Astrocyte (in vitro differentiated cells and primary cell): ENCODE measurements at regions not wholly inside any gene's neighbourhood (a gene's known extent, or its start where the extent isn't known, plus 50 kb on each side); places are given as distances from the start of the nearest gene placed in this dataset.
"Not testable (repeated sequence)": the region's sequence is repeated elsewhere in the genome, so short reads cannot be mapped to it uniquely, and the experiment has no call there.

Experiments used
- DNase-seq: peaks from one replicate; pipeline ENCODE4 v3.0.0-alpha.2; 2010; ENCODE audit warnings: low read depth
- FAIRE-seq: peaks from 2 replicates; lab custom pipeline; 2011; peaks lifted over from hg19 to GRCh38; lab: Jason Lieb, UNC
- H2AFZ ChIP-seq: 2 replicates; pipeline ENCODE4 v1.6.0; 2012; ENCODE audit warnings: low read depth, low read length, inconsistent platforms
- H3K27ac ChIP-seq: 2 replicates; pipeline ENCODE4 v1.5.1; 2011; ENCODE audit warnings: low read depth, low read length, inconsistent platforms
- H3K27me3 ChIP-seq: 2 replicates; pipeline ENCODE4 v1.6.0; 2011; ENCODE audit warnings: low read length, inconsistent platforms; ENCODE audit not compliant: insufficient read depth
- H3K36me3 ChIP-seq: 2 replicates; pipeline ENCODE4 v1.5.1; 2011; ENCODE audit warnings: low read length, inconsistent platforms; ENCODE audit not compliant: insufficient read depth
- H3K4me1 ChIP-seq: 2 replicates; pipeline ENCODE4 v1.5.1; 2011; ENCODE audit warnings: low read length, inconsistent platforms; ENCODE audit not compliant: insufficient read depth
- H3K4me2 ChIP-seq: 2 replicates; pipeline ENCODE4 v1.6.0; 2012; ENCODE audit warnings: low read length, inconsistent platforms
- H3K4me3 ChIP-seq: 2 replicates; pipeline ENCODE4 v1.5.1; 2011; ENCODE audit warnings: low read depth, mild to moderate bottlenecking, low read length, inconsistent platforms; ENCODE audit not compliant: insufficient read depth
- H3K79me2 ChIP-seq: 2 replicates; pipeline ENCODE4 v1.6.0; 2012; ENCODE audit warnings: mild to moderate bottlenecking, low read length, inconsistent platforms; ENCODE audit not compliant: insufficient read depth
- H3K9ac ChIP-seq: 2 replicates; pipeline ENCODE4 v1.6.0; 2012; ENCODE audit warnings: mild to moderate bottlenecking, low read length, inconsistent platforms
- H3K9me3 ChIP-seq: 2 replicates; pipeline ENCODE4 v1.5.1; 2012; ENCODE audit warnings: low read depth, mild to moderate bottlenecking, low read length, inconsistent platforms; ENCODE audit not compliant: insufficient read depth
- H4K20me1 ChIP-seq: 2 replicates; pipeline ENCODE4 v1.6.0; 2012; ENCODE audit warnings: low read length, inconsistent platforms; ENCODE audit not compliant: insufficient read depth
- H3K27ac Mint-ChIP-seq: one replicate; pipeline ENCODE4 v1.8.0; 2021; ENCODE audit warnings: mild to moderate bottlenecking, mixed read lengths; ENCODE audit not compliant: unreplicated experiment
- H3K27me3 Mint-ChIP-seq: one replicate; pipeline ENCODE4 v1.8.0; 2021; ENCODE audit warnings: low read depth, mixed read lengths; ENCODE audit not compliant: unreplicated experiment
- H3K36me3 Mint-ChIP-seq: one replicate; pipeline ENCODE4 v1.8.0; 2021; ENCODE audit warnings: low read depth, mixed read lengths; ENCODE audit not compliant: unreplicated experiment
- H3K4me1 Mint-ChIP-seq: one replicate; pipeline ENCODE4 v1.8.0; 2021; ENCODE audit warnings: low read depth, mixed read lengths; ENCODE audit not compliant: unreplicated experiment
- H3K4me3 Mint-ChIP-seq: one replicate; pipeline ENCODE4 v1.8.0; 2021; ENCODE audit warnings: mild to moderate bottlenecking, moderate library complexity, mixed read lengths; ENCODE audit not compliant: unreplicated experiment
- H3K9me3 Mint-ChIP-seq: one replicate; pipeline ENCODE4 v1.8.0; 2021; ENCODE audit warnings: mild to moderate bottlenecking, mixed read lengths; ENCODE audit not compliant: unreplicated experiment
- EZH2 ChIP-seq: IDR thresholded peaks from 2 replicates; pipeline ENCODE4 v1.6.1; 2012; ENCODE audit warnings: mild to moderate bottlenecking, low read length, inconsistent platforms; ENCODE audit not compliant: insufficient read depth
- TF ChIP-seq, protein P1 (sequence below): IDR thresholded peaks from 2 replicates; pipeline ENCODE4 v1.5.1; 2011; ENCODE audit warnings: low read depth, mild to moderate bottlenecking, inconsistent platforms, low read length, moderate library complexity; ENCODE audit not compliant: insufficient read depth

DNA sequence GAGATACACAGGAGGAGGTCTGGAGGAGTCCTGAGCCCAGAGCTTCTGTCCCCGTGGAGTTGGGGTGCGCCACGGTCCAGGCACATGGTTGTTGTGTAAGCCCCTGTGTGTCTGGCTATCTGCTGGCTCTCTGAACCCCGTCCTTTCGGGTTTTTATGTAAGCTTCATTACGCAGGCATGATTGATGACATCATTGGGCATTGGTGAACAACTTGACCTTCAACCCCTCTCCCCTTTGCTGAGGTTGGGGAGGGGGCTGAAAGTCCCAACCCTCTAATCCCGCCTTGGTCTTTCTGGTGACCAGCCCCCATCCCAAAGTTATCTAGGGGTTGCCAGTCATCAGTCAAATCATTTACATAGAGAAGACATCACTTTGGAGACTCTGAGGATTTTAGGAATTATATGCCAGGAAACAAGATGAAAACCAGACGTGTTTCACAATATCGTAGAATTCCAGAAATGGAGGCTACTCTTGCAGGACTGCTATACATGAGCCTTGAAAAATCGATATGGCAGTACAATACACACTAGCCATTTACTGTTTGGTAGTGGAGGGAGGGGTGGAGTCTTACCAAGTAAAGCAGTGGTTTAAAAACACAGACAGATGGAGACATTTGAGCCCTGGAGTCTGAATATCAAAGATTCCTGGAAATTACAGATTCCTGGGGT is 69.8 kb upstream of the SCAF4 start:
- Histone ChIP-seq H3K27me3 (no peaks in the 10 kb centered on the region), H3K4me3 (no peak overlapping the region), H2AFZ (no peak overlapping the region), H3K4me1 (no peaks in the 10 kb centered on the region), H3K79me2 (no peaks in the 10 kb centered on the region), H3K9me3 (no peaks in the 10 kb centered on the region), H3K27ac (no peak overlapping the region), H4K20me1 (no peaks in the 10 kb centered on the region), H3K9ac (no peak overlapping the region), H3K36me3 (no peaks in the 10 kb centered on the region), H3K4me2 (no peak overlapping the region)
- Mint-ChIP-seq H3K4me3 (no peak overlapping the region), H3K9me3 (no peaks in the 10 kb centered on the region), H3K27ac (no peak overlapping the region), H3K4me1 (peaks cover 9% of the 10 kb centered on the region), H3K36me3 (no peaks in the 10 kb centered on the region), H3K27me3 (peaks cover 9% of the 10 kb centered on the region)
- DNase-seq (no peak), FAIRE-seq (no peak)
- TF ChIP-seq EZH2, result no peak

DNA sequence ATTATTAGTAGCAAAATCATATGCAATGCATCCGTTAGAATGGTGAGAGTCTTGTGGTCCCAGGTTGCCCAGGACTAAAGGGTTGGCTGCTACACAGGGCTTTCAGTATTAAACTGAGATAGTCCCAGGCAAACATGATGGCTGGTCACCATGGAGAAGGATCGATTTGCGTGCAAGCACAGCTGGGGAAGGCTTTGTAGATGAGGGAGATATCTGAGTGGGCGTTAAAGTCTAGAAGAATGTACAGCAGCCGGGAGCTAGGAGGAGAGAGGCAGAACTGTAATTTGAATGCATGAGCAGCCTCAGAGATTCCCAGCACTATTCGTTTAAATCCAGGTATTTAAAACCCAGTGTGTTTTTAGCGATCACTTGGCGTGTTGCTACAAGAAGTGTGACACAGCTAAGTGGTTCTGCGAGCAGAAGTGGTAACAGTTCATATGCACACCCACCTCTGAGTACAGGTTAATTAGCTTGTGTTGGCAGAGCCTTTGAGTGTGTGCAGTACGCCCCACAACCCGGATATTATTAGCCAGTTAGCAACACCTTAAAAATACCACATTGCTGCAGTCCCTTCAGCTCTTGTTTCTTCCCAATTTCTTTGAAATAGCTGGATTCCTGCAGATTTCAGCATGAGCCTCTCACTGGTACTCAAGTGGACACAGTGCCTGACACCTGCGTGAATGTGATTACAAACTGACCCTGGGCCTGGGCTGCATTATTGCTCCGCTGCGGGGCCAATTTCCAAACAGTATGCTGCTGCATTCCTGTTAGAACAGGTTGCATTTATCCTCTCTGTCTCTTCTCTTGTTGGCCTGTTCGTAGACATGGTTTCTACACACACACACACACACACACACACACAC is 67.2 kb upstream of the SCAF4 start:
- H3K36me3 ChIP-seq, result no peaks in the 10 kb centered on the region
- no peaks in the 10 kb centered on the region for H3K4me1 ChIP-seq
- no peaks in the 10 kb centered on the region for H4K20me1 ChIP-seq
- DNase-seq (peak; percentile 13), FAIRE-seq (no peak)
- no peak overlapping the region for H2AFZ ChIP-seq
- Mint-ChIP-seq H3K4me3 (no peak overlapping the region), H3K27ac (no peak overlapping the region), H3K4me1 (peaks cover 9% of the 10 kb centered on the region), H3K9me3 (no peaks in the 10 kb centered on the region), H3K27me3 (peaks cover 7% of the 10 kb centered on the region), H3K36me3 (no peaks in the 10 kb centered on the region)
- H3K27me3 ChIP-seq, result no peaks in the 10 kb centered on the region
- H3K9ac ChIP-seq, result no peak overlapping the region
- no peaks in the 10 kb centered on the region for H3K79me2 ChIP-seq
- H3K9me3 ChIP-seq, result no peaks in the 10 kb centered on the region
- H3K27ac ChIP-seq, result no peak overlapping the region
- no peak overlapping the region for H3K4me3 ChIP-seq
- TF ChIP-seq EZH2, result no peak
- TF ChIP-seq, protein P1, sequence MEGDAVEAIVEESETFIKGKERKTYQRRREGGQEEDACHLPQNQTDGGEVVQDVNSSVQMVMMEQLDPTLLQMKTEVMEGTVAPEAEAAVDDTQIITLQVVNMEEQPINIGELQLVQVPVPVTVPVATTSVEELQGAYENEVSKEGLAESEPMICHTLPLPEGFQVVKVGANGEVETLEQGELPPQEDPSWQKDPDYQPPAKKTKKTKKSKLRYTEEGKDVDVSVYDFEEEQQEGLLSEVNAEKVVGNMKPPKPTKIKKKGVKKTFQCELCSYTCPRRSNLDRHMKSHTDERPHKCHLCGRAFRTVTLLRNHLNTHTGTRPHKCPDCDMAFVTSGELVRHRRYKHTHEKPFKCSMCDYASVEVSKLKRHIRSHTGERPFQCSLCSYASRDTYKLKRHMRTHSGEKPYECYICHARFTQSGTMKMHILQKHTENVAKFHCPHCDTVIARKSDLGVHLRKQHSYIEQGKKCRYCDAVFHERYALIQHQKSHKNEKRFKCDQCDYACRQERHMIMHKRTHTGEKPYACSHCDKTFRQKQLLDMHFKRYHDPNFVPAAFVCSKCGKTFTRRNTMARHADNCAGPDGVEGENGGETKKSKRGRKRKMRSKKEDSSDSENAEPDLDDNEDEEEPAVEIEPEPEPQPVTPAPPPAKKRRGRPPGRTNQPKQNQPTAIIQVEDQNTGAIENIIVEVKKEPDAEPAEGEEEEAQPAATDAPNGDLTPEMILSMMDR, result no peak
- H3K4me2 ChIP-seq, result no peak overlapping the region

DNA sequence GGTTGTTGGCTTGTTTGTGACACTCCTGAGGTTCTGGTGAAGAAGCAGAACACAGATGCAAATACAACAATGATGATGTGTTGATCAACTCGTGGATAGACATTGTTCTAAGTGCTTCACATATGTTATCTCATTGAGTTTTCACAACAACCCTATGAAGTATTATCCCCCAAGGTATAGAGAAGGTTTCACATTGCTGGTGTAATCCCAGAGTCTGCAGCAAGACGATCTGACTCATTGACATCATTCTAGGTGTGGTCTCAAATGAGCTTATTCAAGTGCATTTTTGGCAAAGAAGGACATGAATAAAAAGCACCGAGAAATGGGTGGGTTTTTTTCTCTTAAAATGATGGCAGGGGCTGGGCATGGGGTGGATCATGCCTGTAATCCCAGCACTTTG is 64.1 kb upstream of the SCAF4 start:
- Histone ChIP-seq H2AFZ (no peak overlapping the region), H3K36me3 (no peaks in the 10 kb centered on the region), H3K9ac (no peak overlapping the region), H3K27me3 (no peaks in the 10 kb centered on the region), H4K20me1 (no peaks in the 10 kb centered on the region), H3K79me2 (no peaks in the 10 kb centered on the region), H3K4me1 (no peaks in the 10 kb centered on the region), H3K9me3 (no peaks in the 10 kb centered on the region), H3K4me3 (no peak overlapping the region), H3K4me2 (no peak overlapping the region), H3K27ac (no peak overlapping the region)
- no peak for TF ChIP-seq EZH2
- TF ChIP-seq, protein P1, result no peak
- Mint-ChIP-seq H3K27ac (no peak overlapping the region), H3K4me1 (peaks cover 9% of the 10 kb centered on the region), H3K27me3 (peaks cover 2% of the 10 kb centered on the region), H3K9me3 (no peaks in the 10 kb centered on the region), H3K36me3 (peaks cover 2% of the 10 kb centered on the region), H3K4me3 (no peak overlapping the region)
- no peak for FAIRE-seq
- DNase-seq, result no peak

DNA sequence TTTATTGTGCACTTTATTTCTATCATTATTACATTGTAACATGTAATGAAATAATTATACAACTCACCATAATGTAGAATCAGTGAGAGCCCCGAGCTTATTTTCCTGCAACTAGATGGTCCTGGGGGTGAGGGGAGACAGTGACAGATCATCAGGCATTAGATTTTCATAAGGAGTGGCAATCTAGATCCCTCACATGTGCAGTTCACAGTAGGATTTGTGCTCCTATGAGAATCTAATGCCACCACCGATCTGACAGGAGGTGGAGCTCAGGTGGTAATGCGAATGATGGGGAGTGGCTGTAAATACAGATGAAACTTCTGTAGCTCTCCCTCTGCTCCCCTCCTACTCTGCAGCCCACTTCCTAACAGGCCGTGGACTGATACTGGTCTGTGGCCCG is 58.5 kb upstream of the SCAF4 start:
- not testable (repeated sequence) for H3K27ac ChIP-seq, H2AFZ ChIP-seq, H4K20me1 ChIP-seq, H3K4me3 Mint-ChIP-seq, FAIRE-seq, H3K4me1 ChIP-seq, H3K27me3 Mint-ChIP-seq, H3K4me2 ChIP-seq, H3K9me3 ChIP-seq, H3K27ac Mint-ChIP-seq, H3K36me3 ChIP-seq, H3K9me3 Mint-ChIP-seq, H3K27me3 ChIP-seq, H3K4me3 ChIP-seq, H3K36me3 Mint-ChIP-seq, DNase-seq, H3K4me1 Mint-ChIP-seq, H3K79me2 ChIP-seq, H3K9ac ChIP-seq
